ENCODE measurements at regions not wholly inside any gene's neighbourhood (a gene's known extent, or its start where the extent isn't known, plus 50 kb on each side); places are given as distances from the start of the nearest gene placed in this dataset.

DNA sequence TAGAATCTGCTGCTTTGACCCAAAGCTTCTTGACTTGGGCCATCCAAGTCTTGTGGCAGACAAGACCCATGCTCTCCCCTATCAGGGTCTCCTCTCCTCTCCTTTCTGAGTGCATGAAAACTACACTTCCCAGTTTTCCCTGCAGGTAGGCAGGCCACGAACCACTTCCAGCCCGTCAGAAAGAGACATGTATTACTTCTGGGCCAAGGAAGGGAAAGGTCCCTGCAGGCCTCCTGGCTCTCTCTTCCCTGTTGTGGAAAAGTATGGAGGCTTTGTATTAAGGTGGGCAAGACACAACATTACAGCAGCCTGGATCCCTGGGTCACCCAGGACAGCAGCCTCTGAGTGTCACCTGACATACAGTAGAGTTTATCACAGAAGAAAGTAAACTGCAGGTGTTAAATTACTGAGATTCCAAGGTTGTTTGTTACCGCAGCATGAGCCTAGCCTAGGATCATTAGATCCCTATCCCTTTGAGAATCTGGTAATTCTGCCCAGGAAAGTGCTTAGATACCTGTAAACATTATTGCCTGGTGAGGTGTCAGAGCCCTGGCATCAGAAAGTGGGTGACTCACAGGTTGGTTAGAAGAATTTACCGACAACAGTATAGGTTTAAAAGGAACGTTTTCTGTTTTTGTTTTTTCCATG lies 717.3 kb downstream of the MATN1 start:
- WGBS, 2 donors, result 40 to 44% methylated on average over 5 of the region's 5 CpGs
- Histone ChIP-seq H3K4me3 (replicated peaks in 1 of 3) (no peak overlapping the region), H3K36me3 (no peaks in the 10 kb centered on the region), H3K27me3 (no peaks in the 10 kb centered on the region), H3K9me3 (no peaks in the 10 kb centered on the region), H3K27ac (no peak overlapping the region), H3K4me1 (no peaks in the 10 kb centered on the region)
- DNase-seq, result no peak
- intact Hi-C loops (cut with DNase I), result no loop called here
- TF ChIP-seq POLR2A (IDR thresholded peaks at IDR 0.05), result no peak
- TF ChIP-seq, protein P1, sequence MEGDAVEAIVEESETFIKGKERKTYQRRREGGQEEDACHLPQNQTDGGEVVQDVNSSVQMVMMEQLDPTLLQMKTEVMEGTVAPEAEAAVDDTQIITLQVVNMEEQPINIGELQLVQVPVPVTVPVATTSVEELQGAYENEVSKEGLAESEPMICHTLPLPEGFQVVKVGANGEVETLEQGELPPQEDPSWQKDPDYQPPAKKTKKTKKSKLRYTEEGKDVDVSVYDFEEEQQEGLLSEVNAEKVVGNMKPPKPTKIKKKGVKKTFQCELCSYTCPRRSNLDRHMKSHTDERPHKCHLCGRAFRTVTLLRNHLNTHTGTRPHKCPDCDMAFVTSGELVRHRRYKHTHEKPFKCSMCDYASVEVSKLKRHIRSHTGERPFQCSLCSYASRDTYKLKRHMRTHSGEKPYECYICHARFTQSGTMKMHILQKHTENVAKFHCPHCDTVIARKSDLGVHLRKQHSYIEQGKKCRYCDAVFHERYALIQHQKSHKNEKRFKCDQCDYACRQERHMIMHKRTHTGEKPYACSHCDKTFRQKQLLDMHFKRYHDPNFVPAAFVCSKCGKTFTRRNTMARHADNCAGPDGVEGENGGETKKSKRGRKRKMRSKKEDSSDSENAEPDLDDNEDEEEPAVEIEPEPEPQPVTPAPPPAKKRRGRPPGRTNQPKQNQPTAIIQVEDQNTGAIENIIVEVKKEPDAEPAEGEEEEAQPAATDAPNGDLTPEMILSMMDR (IDR thresholded peaks at IDR 0.05), result no peak

DNA sequence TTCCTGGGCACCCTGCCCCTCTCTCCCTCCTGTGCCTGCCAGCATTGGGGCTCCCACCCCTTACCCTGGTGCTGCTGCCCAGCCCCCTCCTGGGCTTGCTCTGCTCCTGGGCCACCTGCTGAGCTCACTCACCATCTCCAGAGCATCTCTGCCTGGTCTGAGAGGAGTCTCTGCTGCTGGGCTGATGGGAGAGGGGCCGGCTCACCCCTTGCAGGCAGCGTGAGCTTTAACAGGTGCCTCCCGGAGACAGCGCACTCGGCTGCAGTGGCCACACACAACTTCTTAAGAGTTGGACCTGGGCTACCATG lies 721.7 kb downstream of the MATN1 start:
- intact Hi-C loops (cut with DNase I), result no loop called here
- no peak for DNase-seq
- TF ChIP-seq, protein P1 (IDR thresholded peaks at IDR 0.05), result no peak
- TF ChIP-seq POLR2A (IDR thresholded peaks at IDR 0.05), result no peak
- no peak overlapping the region for H3K4me3 ChIP-seq (replicated peaks in 1 of 3)
- no peak overlapping the region for H3K27ac ChIP-seq
- H3K36me3 ChIP-seq, result no peaks in the 10 kb centered on the region
- 86% methylated on average over 4 of the region's 5 CpGs; no CpG with 5 or more reads in 1 of the 2 donors for WGBS, 2 donors
- H3K9me3 ChIP-seq, result no peaks in the 10 kb centered on the region
- H3K27me3 ChIP-seq, result no peaks in the 10 kb centered on the region
- H3K4me1 ChIP-seq, result no peaks in the 10 kb centered on the region

DNA sequence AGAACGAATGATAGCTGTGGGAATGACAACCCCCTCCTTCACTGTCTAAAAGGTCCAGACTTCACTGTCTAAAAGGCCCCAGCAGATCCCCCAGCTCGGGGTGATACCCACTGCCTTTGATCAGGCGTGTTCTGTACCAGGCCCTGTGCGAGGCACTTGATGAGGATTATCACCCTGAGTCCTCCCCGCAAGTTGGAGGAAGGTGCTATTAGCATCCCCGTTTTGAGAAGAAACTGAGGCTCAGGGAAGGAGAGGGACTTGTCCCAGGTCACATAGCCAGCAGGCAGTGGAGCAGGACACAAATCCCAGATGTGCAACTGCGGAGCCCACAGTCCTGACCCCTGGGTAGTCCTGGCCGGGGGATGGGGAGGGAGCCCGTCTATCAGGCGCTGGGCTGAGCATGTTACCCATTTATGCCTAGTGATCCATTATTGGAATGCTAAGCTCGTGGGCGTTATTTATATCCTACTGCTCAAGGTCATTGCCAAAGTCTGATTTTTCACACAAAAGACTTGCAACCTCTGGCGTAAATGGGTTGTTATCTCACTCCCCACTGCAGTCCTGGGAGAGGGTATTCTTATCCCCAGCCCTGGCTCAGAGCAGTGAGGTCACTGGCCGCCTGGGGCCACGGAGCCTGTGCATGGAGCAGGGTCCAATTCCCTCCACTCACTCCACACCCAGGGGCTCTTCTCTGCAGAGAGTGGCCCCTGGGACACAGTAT lies 722.2 kb downstream of the MATN1 start:
- intact Hi-C loops (cut with DNase I), result no loop called here
- Histone ChIP-seq H3K36me3 (no peaks in the 10 kb centered on the region), H3K27me3 (no peaks in the 10 kb centered on the region), H3K27ac (no peak overlapping the region), H3K9me3 (no peaks in the 10 kb centered on the region), H3K4me1 (no peaks in the 10 kb centered on the region), H3K4me3 (replicated peaks in 1 of 3) (no peak overlapping the region)
- no peak for DNase-seq
- TF ChIP-seq, protein P1 (IDR thresholded peaks at IDR 0.05), result no peak
- no peak for TF ChIP-seq POLR2A (IDR thresholded peaks at IDR 0.05)
- 72 to 73% methylated on average over 11 to 12 of the region's 15 CpGs for WGBS, 2 donors

DNA sequence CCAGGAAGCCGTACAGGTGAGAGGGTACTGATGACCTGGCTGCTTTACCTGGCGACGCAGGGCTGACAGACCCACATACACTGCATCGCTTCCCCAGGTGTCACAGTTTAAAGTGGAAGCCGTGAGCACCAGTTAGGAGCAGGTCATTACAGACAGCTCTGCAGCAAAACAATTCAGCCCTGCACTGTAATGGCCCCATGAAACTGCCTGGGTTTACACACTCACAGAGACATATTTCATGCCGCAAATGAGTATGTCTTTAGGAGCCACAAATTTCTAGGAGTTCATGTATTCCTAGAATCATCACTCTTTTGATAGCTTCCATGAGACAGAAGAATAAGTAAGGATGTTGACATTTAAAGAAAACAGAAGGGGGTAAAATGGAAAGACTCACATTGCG lies 723.1 kb downstream of the MATN1 start:
- 77 to 90% methylated on average over 7 of the region's 7 CpGs for WGBS, 2 donors
- no peak for DNase-seq
- TF ChIP-seq, protein P1 (IDR thresholded peaks at IDR 0.05), result no peak
- no peak for TF ChIP-seq POLR2A (IDR thresholded peaks at IDR 0.05)
- H3K9me3 ChIP-seq, result no peaks in the 10 kb centered on the region
- no peaks in the 10 kb centered on the region for H3K4me1 ChIP-seq
- intact Hi-C loops (cut with DNase I), result no loop called here
- H3K36me3 ChIP-seq, result no peaks in the 10 kb centered on the region
- H3K27me3 ChIP-seq, result no peaks in the 10 kb centered on the region
- H3K4me3 ChIP-seq (replicated peaks in 1 of 3), result no peak overlapping the region
- H3K27ac ChIP-seq, result no peak overlapping the region

DNA sequence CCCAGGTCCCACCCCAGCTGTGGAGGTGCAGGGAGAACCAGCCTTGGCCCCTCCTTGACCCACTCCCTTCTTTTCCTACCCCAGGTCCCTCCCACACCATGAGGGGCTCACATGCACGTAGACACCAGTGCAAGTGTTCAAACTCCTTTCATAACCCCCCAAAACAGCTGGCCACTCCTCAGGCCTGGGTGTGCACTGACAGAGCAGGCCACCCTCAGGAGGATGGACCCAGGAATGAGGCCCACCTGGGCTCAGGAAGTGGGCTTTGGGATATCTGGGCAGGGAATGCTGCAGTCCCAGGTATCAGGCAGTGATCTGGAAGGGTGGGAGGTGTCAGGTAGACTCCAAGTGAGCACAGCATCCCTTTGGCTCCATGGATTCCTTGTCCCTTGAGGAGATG lies 723.8 kb downstream of the MATN1 start:
- Histone ChIP-seq H3K27ac (no peak overlapping the region), H3K36me3 (no peaks in the 10 kb centered on the region), H3K4me1 (no peaks in the 10 kb centered on the region), H3K4me3 (replicated peaks in 1 of 3) (no peak overlapping the region), H3K27me3 (no peaks in the 10 kb centered on the region), H3K9me3 (no peaks in the 10 kb centered on the region)
- intact Hi-C loops (cut with DNase I), result no loop called here
- DNase-seq, result no peak
- TF ChIP-seq POLR2A (IDR thresholded peaks at IDR 0.05), result no peak
- TF ChIP-seq, protein P1 (IDR thresholded peaks at IDR 0.05), result no peak
- 88 to 89% methylated on average over 1 of the region's 1 CpG for WGBS, 2 donors

Measured in thyroid gland (tissue), 4 donors.